ENCODE measurements at regions not wholly inside any gene's neighbourhood (a gene's known extent, or its start where the extent isn't known, plus 50 kb on each side); places are given as distances from the start of the nearest gene placed in this dataset.
"Not testable (repeated sequence)": the region's sequence is repeated elsewhere in the genome, so short reads cannot be mapped to it uniquely, and the experiment has no call there.

GRCh38 chr12:102726686-102727085 is 190.4 kb downstream of the PAH start:
- no peak for DNase-seq

GRCh38 chr12:102722147-102722546 is 194.9 kb downstream of the PAH start:
- DNase-seq: no peak

GRCh38 chr12:102708108-102708507 is 208.9 kb downstream of the PAH start:
- DNase-seq: no peak

GRCh38 chr12:102702447-102703114 is 214.5 kb downstream of the PAH start:
- no peak for DNase-seq

- DNase-seq: no peak
These were observed 215.7 kb upstream of the IGF1 start for GRCh38 chr12:102696045-102696444.

- no peak for DNase-seq
These were observed 214.5 kb upstream of the IGF1 start for GRCh38 chr12:102694903-102695302.

- DNase-seq: no peak
These were observed 211.6 kb upstream of the IGF1 start for GRCh38 chr12:102691773-102692555.

- no peak for DNase-seq
These were observed 209.9 kb upstream of the IGF1 start for GRCh38 chr12:102690253-102690652.

GRCh38 chr12:102689701-102690100 is 209.3 kb upstream of the IGF1 start:
- no peak for DNase-seq

- no peak for DNase-seq
These were observed 207.2 kb upstream of the IGF1 start for GRCh38 chr12:102687523-102687922.

GRCh38 chr12:102685841-102686240 is 205.5 kb upstream of the IGF1 start:
- DNase-seq: no peak

GRCh38 chr12:102685172-102685571 is 204.8 kb upstream of the IGF1 start:
- no peak for DNase-seq

- no peak for DNase-seq
These were observed 202.3 kb upstream of the IGF1 start for GRCh38 chr12:102682366-102683289.

- DNase-seq: no peak
These were observed 201.4 kb upstream of the IGF1 start for GRCh38 chr12:102681747-102682146.

GRCh38 chr12:102681309-102681708 is 200.9 kb upstream of the IGF1 start:
- no peak for DNase-seq

- DNase-seq: no peak
These were observed 199.9 kb upstream of the IGF1 start for GRCh38 chr12:102680304-102680703.

GRCh38 chr12:102676812-102677211 is 196.4 kb upstream of the IGF1 start:
- DNase-seq: no peak

GRCh38 chr12:102675672-102676071 is 195.3 kb upstream of the IGF1 start:
- DNase-seq: no peak

- no peak for DNase-seq
These were observed 193.2 kb upstream of the IGF1 start for GRCh38 chr12:102673606-102674005.

- not testable (repeated sequence) for DNase-seq
These were observed 191.8 kb upstream of the IGF1 start for GRCh38 chr12:102672212-102672611.

- no peak for DNase-seq
These were observed 188.7 kb upstream of the IGF1 start for GRCh38 chr12:102669056-102669455.

- not testable (repeated sequence) for DNase-seq
These were observed 185.8 kb upstream of the IGF1 start for GRCh38 chr12:102666176-102666575.

GRCh38 chr12:102659200-102659911 is 179.0 kb upstream of the IGF1 start:
- DNase-seq: no peak

All from 8988T (cell line).